SK-N-MC (cell line): ENCODE measurements at regions not wholly inside any gene's neighbourhood (a gene's known extent, or its start where the extent isn't known, plus 50 kb on each side); places are given as distances from the start of the nearest gene placed in this dataset.

ENCODE experiments used
- DNase-seq: peaks from one replicate; pipeline ENCODE4 v3.0.0-alpha.2; 2011; ENCODE audit warnings: low read depth, low spot score
- H3K27ac ChIP-seq: fragments of 200-600 bp; sonication (generic); 2 replicates; pipeline ENCODE4 v1.5.1; 2016; ENCODE audit warnings: mixed run types
- H3K36me3 ChIP-seq: fragments of 200-600 bp; sonication (generic); 2 replicates; pipeline ENCODE4 v1.6.1; 2017; ENCODE audit warnings: antibody characterized with exemption, low read length, mixed read lengths; ENCODE audit not compliant: insufficient read depth
- H3K4me3 ChIP-seq: fragments of 200-600 bp; sonication (generic); 2 replicates; pipeline ENCODE4 v1.5.1; 2016
- H3K9ac ChIP-seq: fragments of 200-600 bp; sonication (generic); 2 replicates; pipeline ENCODE4 v1.8.0; 2017; ENCODE audit warnings: mixed run types, mixed read lengths; ENCODE audit not compliant: insufficient read length
- H3K9me3 ChIP-seq: fragments of 200-600 bp; sonication (generic); 2 replicates; pipeline ENCODE4 v1.6.1; 2017; ENCODE audit warnings: low read depth, mild to moderate bottlenecking, antibody characterized with exemption, low read length, moderate library complexity, mixed read lengths
- EZH2 ChIP-seq: fragments of 200-600 bp; sonication (generic); IDR thresholded peaks from one replicate; pipeline ENCODE4 v1.6.1; 2017; ENCODE audit warnings: antibody characterized with exemption
- FOXP2 ChIP-seq: optimal IDR thresholded peaks from 2 replicates; pipeline ENCODE3; 2011; ENCODE audit warnings: mild to moderate bottlenecking, moderate library complexity; ENCODE audit not compliant: insufficient read depth; ENCODE audit errors: extremely low read length, control extremely low read depth
- POLR2AphosphoS5 ChIP-seq: IDR thresholded peaks from 2 replicates; pipeline ENCODE4 v1.6.1; 2012; ENCODE audit warnings: mild to moderate bottlenecking, low read depth, low read length, borderline replicate concordance

DNA sequence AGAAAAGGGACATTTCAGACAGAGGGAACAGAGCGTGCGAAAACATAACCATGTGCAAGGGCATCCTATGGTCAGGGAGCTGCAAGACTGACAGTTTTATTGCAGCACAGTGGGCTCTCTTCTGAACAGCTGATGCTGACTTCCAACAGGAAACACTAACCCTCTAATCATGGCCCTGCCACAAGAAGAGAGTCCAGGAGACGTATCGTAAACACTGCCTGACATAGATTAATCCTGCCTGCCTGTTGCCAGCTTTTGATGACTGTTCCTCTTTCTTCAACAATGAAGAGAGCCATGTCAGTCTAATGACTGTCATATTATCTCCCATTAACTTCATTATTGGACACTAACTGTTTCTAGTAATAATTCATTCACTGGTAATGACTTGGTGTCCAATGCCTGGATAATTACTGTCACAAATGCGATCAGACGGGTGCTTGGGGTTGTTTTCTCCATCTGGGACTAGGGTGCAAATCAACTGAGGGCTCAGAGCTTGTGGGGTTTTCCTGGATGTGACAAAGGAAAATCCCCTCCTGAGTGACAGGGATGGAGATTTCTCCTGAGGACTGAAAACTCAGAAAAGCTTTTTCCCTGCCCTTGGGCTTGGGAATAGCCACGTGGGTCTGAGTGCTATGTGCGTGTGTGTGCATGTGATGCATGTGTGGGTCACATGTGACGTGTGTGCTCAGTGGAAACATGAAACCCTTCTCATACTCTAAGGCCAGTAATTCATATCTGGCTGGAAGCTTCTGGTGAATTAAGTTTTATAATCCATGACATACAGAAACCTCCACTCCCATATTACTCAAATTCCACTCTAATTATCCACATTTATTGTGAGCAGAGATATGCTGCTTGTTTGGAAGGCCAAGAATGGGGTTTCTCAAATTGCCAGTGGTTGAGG, 144.0 kb upstream of the PLXNA2 start:
- Histone ChIP-seq H3K4me3 (no peak overlapping the region), H3K27ac (no peak overlapping the region), H3K9ac (no peak overlapping the region), H3K36me3 (no peaks in the 10 kb centered on the region), H3K9me3 (no peaks in the 10 kb centered on the region)
- DNase-seq = no peak
- TF ChIP-seq FOXP2 = no peak
- no peak for TF ChIP-seq POLR2AphosphoS5
- no peak for TF ChIP-seq EZH2

DNA sequence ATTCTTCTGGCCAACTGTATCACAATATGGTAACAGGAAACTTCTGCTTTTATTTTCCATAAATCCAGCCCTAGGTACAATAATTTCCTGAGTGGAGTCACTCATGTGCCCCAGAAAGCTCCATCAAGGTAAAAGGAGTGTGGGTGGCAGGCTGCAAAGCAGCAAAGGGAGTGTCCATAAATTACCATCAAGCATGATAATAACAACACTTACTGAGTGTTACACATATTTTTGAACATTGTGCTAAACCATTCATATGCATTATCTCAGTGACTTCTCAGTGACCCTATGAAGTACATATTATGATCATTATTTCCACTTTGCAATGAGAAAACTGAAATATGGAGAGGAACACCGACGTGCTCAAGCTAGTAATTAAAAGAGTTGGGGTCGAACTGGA, 149.2 kb upstream of the PLXNA2 start:
- no peaks in the 10 kb centered on the region for H3K36me3 ChIP-seq
- H3K27ac ChIP-seq = no peak overlapping the region
- no peaks in the 10 kb centered on the region for H3K9me3 ChIP-seq
- H3K9ac ChIP-seq = no peak overlapping the region
- H3K4me3 ChIP-seq = no peak overlapping the region
- DNase-seq = no peak
- TF ChIP-seq EZH2 (no peak), FOXP2 (no peak), POLR2AphosphoS5 (no peak)

DNA sequence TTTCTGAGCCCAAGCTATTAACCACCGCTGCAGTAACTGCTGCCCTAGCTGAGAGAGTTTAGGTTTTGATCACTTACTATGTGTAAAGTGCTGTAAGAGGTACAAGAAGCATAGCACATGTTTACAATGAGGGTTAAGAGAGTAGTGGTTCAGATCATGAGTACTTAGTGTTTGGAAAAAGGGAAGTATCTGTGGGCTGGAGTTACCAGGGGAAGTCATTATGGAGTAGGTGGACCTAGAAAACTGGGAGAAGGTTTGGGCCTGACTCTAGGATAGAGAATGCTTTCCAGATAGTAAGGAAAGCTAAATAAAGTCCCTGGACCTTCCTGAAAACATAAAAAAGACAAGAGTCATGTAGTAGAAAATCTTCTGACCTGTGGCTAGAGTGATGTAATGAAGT, 149.6 kb upstream of the PLXNA2 start:
- TF ChIP-seq FOXP2 (no peak), EZH2 (no peak), POLR2AphosphoS5 (no peak)
- no peaks in the 10 kb centered on the region for H3K9me3 ChIP-seq
- no peak overlapping the region for H3K4me3 ChIP-seq
- no peak for DNase-seq
- H3K27ac ChIP-seq = no peak overlapping the region
- H3K36me3 ChIP-seq = no peaks in the 10 kb centered on the region
- no peak overlapping the region for H3K9ac ChIP-seq

DNA sequence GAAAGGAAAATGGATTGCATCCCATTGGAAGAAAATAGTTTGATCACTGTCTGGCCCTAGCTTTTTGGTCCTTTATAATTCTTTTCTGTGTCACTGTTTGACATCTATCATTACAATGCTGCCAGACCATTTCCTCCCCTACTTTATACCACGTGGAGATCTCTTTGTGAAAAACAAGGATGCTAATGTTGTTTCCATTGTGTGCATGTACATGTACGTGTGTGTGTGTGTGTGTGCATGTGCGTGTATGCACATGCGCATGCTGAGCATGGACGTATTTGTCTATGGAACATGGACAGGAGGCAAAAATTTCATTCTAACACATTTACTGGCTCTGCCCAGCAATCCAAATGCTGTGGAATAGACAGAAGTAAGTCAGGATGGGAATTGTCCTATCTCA, 153.1 kb upstream of the PLXNA2 start:
- Histone ChIP-seq H3K9me3 (no peaks in the 10 kb centered on the region), H3K4me3 (no peak overlapping the region), H3K27ac (no peak overlapping the region), H3K9ac (no peak overlapping the region), H3K36me3 (no peaks in the 10 kb centered on the region)
- no peak for TF ChIP-seq POLR2AphosphoS5
- TF ChIP-seq EZH2 = no peak
- TF ChIP-seq FOXP2 = no peak
- no peak for DNase-seq

DNA sequence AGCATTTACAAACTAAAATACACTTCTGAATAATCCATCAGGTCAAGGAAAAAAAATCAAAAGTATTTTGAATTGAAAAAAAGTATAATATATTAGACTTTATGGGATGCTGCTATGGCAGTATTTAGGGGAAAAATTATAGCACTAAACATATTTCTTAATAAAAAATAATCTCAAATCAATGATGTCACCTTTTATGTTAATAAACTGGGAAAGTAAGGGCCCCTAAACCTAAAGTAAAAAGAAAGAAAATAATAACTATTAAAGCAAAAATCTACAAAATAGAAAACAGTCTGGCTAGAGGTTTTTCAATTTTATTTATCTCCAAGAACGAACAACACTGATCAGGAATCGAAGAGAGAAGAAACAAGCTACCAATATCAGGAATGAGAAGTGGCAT, 160.8 kb upstream of the PLXNA2 start:
- DNase-seq = no peak
- H3K9me3 ChIP-seq = no peaks in the 10 kb centered on the region
- no peak overlapping the region for H3K9ac ChIP-seq
- TF ChIP-seq POLR2AphosphoS5 (no peak), EZH2 (no peak), FOXP2 (no peak)
- H3K36me3 ChIP-seq = no peaks in the 10 kb centered on the region
- H3K4me3 ChIP-seq = no peak overlapping the region
- H3K27ac ChIP-seq = no peak overlapping the region

DNA sequence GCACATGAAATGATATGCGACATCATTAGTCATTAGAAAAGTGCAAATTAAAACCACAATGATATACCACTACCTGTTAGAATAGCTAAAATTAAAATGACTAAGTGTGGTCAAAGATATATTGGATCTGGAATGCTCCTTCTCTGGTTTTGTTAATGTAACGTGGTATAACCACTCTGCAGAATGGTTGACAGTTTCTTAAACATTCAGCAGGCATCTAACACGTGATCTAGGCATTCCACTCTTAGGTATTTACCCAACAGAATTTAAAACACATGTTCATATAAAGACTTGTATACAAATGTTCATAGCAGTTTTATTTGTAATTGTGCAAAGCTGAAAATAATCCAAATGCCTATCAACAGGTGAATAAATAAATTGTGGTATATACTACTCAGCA, 165.0 kb upstream of the PLXNA2 start:
- Histone ChIP-seq H3K36me3 (no peaks in the 10 kb centered on the region), H3K9me3 (no peaks in the 10 kb centered on the region), H3K27ac (no peak overlapping the region), H3K4me3 (no peak overlapping the region), H3K9ac (no peak overlapping the region)
- TF ChIP-seq EZH2 = no peak
- TF ChIP-seq POLR2AphosphoS5 = no peak
- no peak for DNase-seq

DNA sequence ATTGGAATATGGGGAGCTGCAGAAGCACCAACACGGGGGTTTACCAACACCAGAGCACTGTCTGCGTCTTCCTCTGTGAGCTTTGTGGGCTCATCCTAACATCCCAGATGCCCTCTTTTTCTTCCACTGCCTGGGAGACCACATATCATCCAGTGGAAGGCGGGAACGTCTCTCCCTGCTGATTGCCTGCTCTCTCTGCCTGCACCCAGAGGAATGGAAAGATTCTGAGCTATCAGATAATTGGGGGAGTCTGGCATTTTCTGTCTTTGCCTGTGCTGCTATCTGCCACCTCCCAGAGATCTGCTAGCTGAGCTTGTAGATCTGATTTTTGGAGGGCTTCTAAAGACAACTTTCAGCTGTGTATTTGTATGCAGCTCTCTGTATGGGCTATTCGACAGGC, 166.2 kb upstream of the PLXNA2 start:
- no peaks in the 10 kb centered on the region for H3K9me3 ChIP-seq

DNA sequence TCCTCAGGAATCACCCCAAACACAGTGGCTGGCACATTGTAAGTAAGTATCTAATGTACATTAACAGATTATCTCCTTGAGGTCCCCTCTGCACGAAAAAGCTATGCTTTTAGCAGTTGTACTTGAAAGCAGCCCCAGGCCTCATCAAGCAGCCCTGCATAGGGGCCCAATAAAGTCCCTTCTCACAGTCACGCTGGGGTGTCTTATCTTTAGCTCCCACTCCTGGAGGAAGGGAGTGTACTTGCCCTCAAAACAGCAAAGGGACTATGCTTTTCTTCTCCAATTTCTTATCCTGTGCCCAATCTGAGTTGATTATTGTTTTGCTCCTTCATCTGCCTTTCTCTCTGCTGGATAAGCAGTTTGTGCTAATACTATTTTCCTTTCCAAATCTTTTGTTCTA, 168.8 kb upstream of the PLXNA2 start:
- Histone ChIP-seq H3K4me3 (no peak overlapping the region), H3K9ac (no peak overlapping the region), H3K36me3 (no peaks in the 10 kb centered on the region), H3K9me3 (no peaks in the 10 kb centered on the region), H3K27ac (no peak overlapping the region)
- no peak for DNase-seq
- TF ChIP-seq FOXP2 (no peak), EZH2 (no peak), POLR2AphosphoS5 (no peak)

More for the DNA sequence above, 166.2 kb upstream of the PLXNA2 start:
- no peak overlapping the region for H3K9ac ChIP-seq
- H3K4me3 ChIP-seq = no peak overlapping the region
- no peaks in the 10 kb centered on the region for H3K36me3 ChIP-seq
- no peak overlapping the region for H3K27ac ChIP-seq
- no peak for TF ChIP-seq POLR2AphosphoS5
- no peak for TF ChIP-seq FOXP2
- TF ChIP-seq EZH2 = no peak
- DNase-seq = no peak

DNA sequence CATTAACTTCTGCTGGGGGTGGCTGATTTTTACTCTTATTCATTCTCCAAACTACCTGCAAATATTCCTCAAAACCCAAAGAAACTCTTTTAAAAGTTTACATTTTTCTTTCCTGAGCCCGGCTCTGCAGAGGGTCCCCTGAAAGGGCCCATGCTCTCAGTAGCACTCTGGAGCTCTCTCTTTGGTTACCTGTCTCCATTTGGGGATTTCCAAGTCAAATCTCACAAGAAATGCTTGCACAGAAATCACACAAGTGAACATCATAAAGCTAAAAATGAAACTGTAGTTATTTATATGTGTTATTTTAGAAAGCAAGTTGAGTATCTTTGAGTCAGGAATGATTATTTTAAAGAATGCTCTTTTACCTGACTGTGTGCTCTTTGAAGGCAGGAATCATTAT, 174.5 kb upstream of the PLXNA2 start:
- no peak overlapping the region for H3K9ac ChIP-seq
- no peak overlapping the region for H3K4me3 ChIP-seq
- TF ChIP-seq EZH2 (no peak), FOXP2 (no peak), POLR2AphosphoS5 (no peak)
- DNase-seq = no peak
- H3K9me3 ChIP-seq = no peaks in the 10 kb centered on the region
- H3K36me3 ChIP-seq = no peaks in the 10 kb centered on the region
- H3K27ac ChIP-seq = no peak overlapping the region
